HCT116 (cell line): ENCODE measurements at regions not wholly inside any gene's neighbourhood (a gene's known extent, or its start where the extent isn't known, plus 50 kb on each side); places are given as distances from the start of the nearest gene placed in this dataset.

Experiments
- ATAC-seq: fragments of 200-7000 bp; cut with Tn5 transposase; 2 replicates; pipeline ENCODE4 v1.9.1; 2020; ENCODE audit warnings: mild to moderate bottlenecking, moderate library complexity
- BruUV-seq: library from RNA; stranded (reverse); fragments of 400-500 nt; replicated peaks from 2 replicates; lab custom pipeline; 2021; lab: Mats Ljungman, UMichigan
- CTCF ChIA-PET: fragments of 300-600 bp; sonication (Branson Sonifier 250); formaldehyde crosslinking; loops from one replicate; lab custom pipeline; 2021; ENCODE audit warnings: antibody characterized with exemption; lab: Charles Lee
- POLR2A ChIA-PET: fragments of 300-600, 350-600 bp; sonication (Branson Sonifier 250); formaldehyde crosslinking; loops from one replicate; lab custom pipeline; 2021; ENCODE audit warnings: antibody characterized with exemption; lab: Charles Lee
- RAD21 ChIA-PET, 2 experiments: fragments of 300-600 bp; sonication (Branson Sonifier 250); formaldehyde crosslinking; loops; one replicate each; lab custom pipeline; 2023; ENCODE audit warnings: low total read pairs in 2 of 2; ENCODE audit not compliant: uncharacterized antibody in 2 of 2, unreplicated experiment in 2 of 2, low non-redundant PET in 1 of 2; lab: Charles Lee
- DNase-seq: peaks from one replicate; pipeline ENCODE4 v3.0.0-alpha.2; 2010; ENCODE audit warnings: low read depth, low spot score
- H2AFZ ChIP-seq: fragments of 200-600 bp; shearing (Covaris generic), sonication (generic); 2 replicates; pipeline ENCODE4 v1.6.1; 2017; ENCODE audit warnings: low read depth, mixed run types, mixed read lengths, antibody characterized with exemption, low read length; ENCODE audit not compliant: poor library complexity, severe bottlenecking
- H3K27ac ChIP-seq: 2 replicates; pipeline ENCODE4 v1.5.1; 2012; ENCODE audit warnings: low read depth, low read length
- H3K27me3 ChIP-seq: fragments of 200-600 bp; sonication (generic); 2 replicates; pipeline ENCODE4 v1.6.1; 2016; ENCODE audit warnings: mixed run types, low read length, mixed read lengths; ENCODE audit not compliant: insufficient read depth
- H3K36me3 ChIP-seq, 2 experiments: fragments of 200-500 bp in 1 of 2; fragments of 200-600 bp in 1 of 2; sonication (Bioruptor generic) in 1 of 2; sonication (generic) in 1 of 2; 2 replicates each; pipeline versions ENCODE4 v1.5.1 to v1.6.1; 2014 to 2016; ENCODE audit warnings: low read length in 2 of 2, inconsistent platforms in 1 of 2, mixed read lengths in 1 of 2, mixed run types in 1 of 2; ENCODE audit not compliant: insufficient read depth in 2 of 2, control insufficient read depth in 1 of 2
- H3K4me1 ChIP-seq, 2 experiments: fragments of 200-600 bp in 1 of 2; sonication (generic) in 1 of 2; 2 replicates each; pipeline versions ENCODE4 v1.5.1 to v1.6.1; 2012 to 2017; ENCODE audit warnings: low read length in 2 of 2, inconsistent platforms in 1 of 2, mild to moderate bottlenecking in 1 of 2, mixed read lengths in 1 of 2, mixed run types in 1 of 2, moderate library complexity in 1 of 2; ENCODE audit not compliant: insufficient read depth in 2 of 2, control insufficient read depth in 1 of 2
- H3K4me2 ChIP-seq: fragments of 200-600 bp; sonication (generic); 2 replicates; pipeline ENCODE4 v1.6.1; 2017; ENCODE audit warnings: mixed run types, low read length, mixed read lengths
- H3K4me3 ChIP-seq, 2 experiments: fragments of 200-600 bp in 1 of 2; sonication (generic) in 1 of 2; replicated peaks in 1 of 2; 2 replicates each; pipeline ENCODE4 v1.5.1; 2011 to 2016; ENCODE audit warnings: low read length in 2 of 2, control low read depth in 1 of 2, low read depth in 1 of 2, mild to moderate bottlenecking in 1 of 2, mixed read lengths in 1 of 2, mixed run types in 1 of 2
- H3K79me2 ChIP-seq: fragments of 200-600 bp; sonication (generic); 2 replicates; pipeline ENCODE4 v1.6.1; 2017; ENCODE audit warnings: mild to moderate bottlenecking, mixed run types, low read length, moderate library complexity, mixed read lengths; ENCODE audit not compliant: insufficient read depth
- H3K9ac ChIP-seq: fragments of 200-600 bp; sonication (generic); 2 replicates; pipeline ENCODE4 v1.6.1; 2016; ENCODE audit warnings: low read length, mixed read lengths
- H3K9me2 ChIP-seq: fragments of 200-600 bp; sonication (generic), shearing (Covaris generic); 2 replicates; pipeline ENCODE4 v1.6.1; 2017; ENCODE audit warnings: mixed run types, mild to moderate bottlenecking, moderate library complexity; ENCODE audit not compliant: insufficient read depth
- H3K9me3 ChIP-seq, 2 experiments: fragments of 200-500 bp in 1 of 2; fragments of 200-600 bp in 1 of 2; sonication (Bioruptor generic) in 1 of 2; sonication (generic) in 1 of 2; 2 replicates each; pipeline ENCODE4 v1.6.1; 2014 to 2017; ENCODE audit warnings: low read length in 2 of 2, mixed read lengths in 2 of 2, inconsistent platforms in 1 of 2, low read depth in 1 of 2, mild to moderate bottlenecking in 1 of 2, mixed run types in 1 of 2, moderate library complexity in 1 of 2; ENCODE audit not compliant: control insufficient read depth in 1 of 2, insufficient read depth in 1 of 2
- H4K20me1 ChIP-seq: fragments of 200-600 bp; sonication (generic), shearing (Covaris generic); 2 replicates; pipeline ENCODE4 v1.6.1; 2017; ENCODE audit warnings: mixed run types, mild to moderate bottlenecking, moderate library complexity; ENCODE audit not compliant: insufficient read depth
- CBX3 ChIP-seq: IDR thresholded peaks from 2 replicates; pipeline ENCODE4 v1.6.1; 2012; ENCODE audit warnings: low read depth
- CEBPB ChIP-seq: IDR thresholded peaks from 2 replicates; pipeline ENCODE4 v1.6.1; 2012; ENCODE audit warnings: low read depth
- EGR1 ChIP-seq: IDR thresholded peaks from 2 replicates; pipeline ENCODE4 v1.6.1; 2012; ENCODE audit warnings: low read depth
- EZH2 ChIP-seq: fragments of 200-600 bp; sonication (generic); IDR thresholded peaks from 2 replicates; pipeline ENCODE4 v1.6.1; 2017; ENCODE audit warnings: antibody characterized with exemption, mixed run types
- EZH2phosphoT487 ChIP-seq: fragments of 200-600 bp; IDR thresholded peaks from 2 replicates; pipeline ENCODE4 v1.6.1; 2018; ENCODE audit warnings: antibody characterized with exemption, borderline replicate concordance
- FOSL1 ChIP-seq: IDR thresholded peaks from 2 replicates; pipeline ENCODE4 v1.6.1; 2012; ENCODE audit warnings: low read depth
- JUND ChIP-seq: IDR thresholded peaks from 2 replicates; pipeline ENCODE4 v1.6.1; 2012
- POLR2A ChIP-seq: IDR thresholded peaks from 2 replicates; pipeline ENCODE4 v1.7.0; 2011; ENCODE audit warnings: borderline replicate concordance; ENCODE audit not compliant: insufficient read depth, insufficient read length; ENCODE audit errors: extremely low read depth
- POLR2AphosphoS5 ChIP-seq: IDR thresholded peaks from 2 replicates; pipeline ENCODE4 v1.6.1; 2011; ENCODE audit warnings: mild to moderate bottlenecking, low read depth, low read length, moderate library complexity
- RAD21 ChIP-seq: IDR thresholded peaks from 2 replicates; pipeline ENCODE4 v1.6.1; 2012; ENCODE audit warnings: low read depth, mild to moderate bottlenecking
- REST ChIP-seq: IDR thresholded peaks from 2 replicates; pipeline ENCODE4 v1.6.1; 2012; ENCODE audit warnings: low read depth
- SIN3A ChIP-seq: IDR thresholded peaks from 2 replicates; pipeline ENCODE4 v1.6.1; 2012; ENCODE audit warnings: low read depth
- SP1 ChIP-seq: IDR thresholded peaks from 2 replicates; pipeline ENCODE4 v1.6.1; 2012; ENCODE audit warnings: low read depth
- SRF ChIP-seq: IDR thresholded peaks from 2 replicates; pipeline ENCODE4 v1.6.1; 2012; ENCODE audit warnings: low read depth
- TCF7L2 ChIP-seq: IDR thresholded peaks from 2 replicates; pipeline ENCODE4 v1.7.0; 2011; ENCODE audit warnings: borderline replicate concordance, inconsistent platforms; ENCODE audit not compliant: insufficient read depth, insufficient read length; ENCODE audit errors: extremely low read depth
- YY1 ChIP-seq: IDR thresholded peaks from 2 replicates; pipeline ENCODE4 v1.6.1; 2011; ENCODE audit warnings: low read length, low read depth, moderate library complexity, mild to moderate bottlenecking; ENCODE audit not compliant: insufficient replicate concordance; ENCODE audit errors: extremely low read depth
- ZFX ChIP-seq: fragments of 450-650 bp; IDR thresholded peaks from 2 replicates; pipeline ENCODE4 v1.6.1; 2017
- ZNF274 ChIP-seq: fragments of 200-500 bp; sonication (Bioruptor generic); IDR thresholded peaks from 2 replicates; pipeline ENCODE4 v1.6.1; 2014; ENCODE audit warnings: mild to moderate bottlenecking, low read depth, low read length, inconsistent platforms
- intact Hi-C: fragments of 100-400 bp; cut with micrococcal nuclease; formaldehyde crosslinking; loops from 2 replicates; pipeline ENCODE4 v1.10.0; 2022
- TF ChIP-seq, protein P1 (sequence below): IDR thresholded peaks from 2 replicates; pipeline ENCODE4 v1.6.1; 2011; ENCODE audit warnings: mild to moderate bottlenecking, low read length, moderate library complexity; ENCODE audit not compliant: insufficient replicate concordance; ENCODE audit errors: extremely low read depth

DNA sequence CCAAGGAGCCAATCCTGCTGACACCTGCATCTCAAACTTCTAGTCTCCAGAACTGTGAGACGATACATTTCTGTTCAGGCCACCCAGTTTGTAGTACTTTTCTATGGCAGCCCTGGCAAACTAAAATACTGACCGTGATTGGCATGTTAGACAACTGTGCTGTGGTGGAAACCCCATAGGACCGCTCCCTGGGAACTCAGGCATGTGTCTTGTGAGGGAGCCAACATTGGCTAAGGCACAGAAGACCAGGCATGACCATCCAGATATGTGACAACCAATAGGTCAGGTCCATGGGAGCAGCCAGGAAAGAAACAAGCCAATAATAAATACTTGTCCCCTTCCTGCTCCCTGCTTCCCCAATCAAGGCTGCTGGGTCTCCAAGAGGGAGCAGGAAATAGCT lies 101.4 kb upstream of the MPDZ start:
- ChIA-PET CTCF (no interaction called here), RAD21 (no interaction called here), POLR2A (no interaction called here)
- Histone ChIP-seq H4K20me1 (no peaks in the 10 kb centered on the region), H3K4me3 (no peak overlapping the region), H3K4me2 (no peak overlapping the region), H3K4me1 (no peaks in the 10 kb centered on the region), H2AFZ (no peak overlapping the region), H3K79me2 (no peaks in the 10 kb centered on the region), H3K9me2 (no peaks in the 10 kb centered on the region), H3K36me3 (no peaks in the 10 kb centered on the region), H3K9me3 (no peaks in the 10 kb centered on the region; a peak in 1 of 4 replicates), H3K27ac (no peak overlapping the region), H3K27me3 (no peaks in the 10 kb centered on the region), H3K9ac (no peak overlapping the region)
- ATAC-seq = no peak
- DNase-seq = no peak
- no TSS peak for BruUV-seq
- TF ChIP-seq YY1 = no peak
- intact Hi-C loops = no loop called here

GRCh38 chr9:13378154-13378553 lies 98.7 kb upstream of the MPDZ start:
- POLR2A ChIA-PET = no interaction called here
- Histone ChIP-seq H3K9me3 (no peaks in the 10 kb centered on the region), H3K4me2 (no peak overlapping the region), H3K9ac (no peak overlapping the region), H2AFZ (no peak overlapping the region), H4K20me1 (no peaks in the 10 kb centered on the region), H3K4me1 (no peaks in the 10 kb centered on the region), H3K27me3 (no peaks in the 10 kb centered on the region), H3K36me3 (no peaks in the 10 kb centered on the region), H3K9me2 (no peaks in the 10 kb centered on the region), H3K79me2 (no peaks in the 10 kb centered on the region), H3K4me3 (no peak overlapping the region), H3K27ac (no peak overlapping the region)
- no peak for DNase-seq
- no peak for ATAC-seq
- CTCF ChIA-PET = no interaction called here
- intact Hi-C loops = no loop called here
- BruUV-seq = no TSS peak
- RAD21 ChIA-PET = no interaction called here
- no peak for TF ChIP-seq SP1
- no peak for TF ChIP-seq RAD21
- TF ChIP-seq, protein P1, sequence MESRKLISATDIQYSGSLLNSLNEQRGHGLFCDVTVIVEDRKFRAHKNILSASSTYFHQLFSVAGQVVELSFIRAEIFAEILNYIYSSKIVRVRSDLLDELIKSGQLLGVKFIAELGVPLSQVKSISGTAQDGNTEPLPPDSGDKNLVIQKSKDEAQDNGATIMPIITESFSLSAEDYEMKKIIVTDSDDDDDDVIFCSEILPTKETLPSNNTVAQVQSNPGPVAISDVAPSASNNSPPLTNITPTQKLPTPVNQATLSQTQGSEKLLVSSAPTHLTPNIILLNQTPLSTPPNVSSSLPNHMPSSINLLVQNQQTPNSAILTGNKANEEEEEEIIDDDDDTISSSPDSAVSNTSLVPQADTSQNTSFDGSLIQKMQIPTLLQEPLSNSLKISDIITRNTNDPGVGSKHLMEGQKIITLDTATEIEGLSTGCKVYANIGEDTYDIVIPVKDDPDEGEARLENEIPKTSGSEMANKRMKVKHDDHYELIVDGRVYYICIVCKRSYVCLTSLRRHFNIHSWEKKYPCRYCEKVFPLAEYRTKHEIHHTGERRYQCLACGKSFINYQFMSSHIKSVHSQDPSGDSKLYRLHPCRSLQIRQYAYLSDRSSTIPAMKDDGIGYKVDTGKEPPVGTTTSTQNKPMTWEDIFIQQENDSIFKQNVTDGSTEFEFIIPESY = no peak
- TF ChIP-seq ZNF274 = no peak
- no peak for TF ChIP-seq YY1
- no peak for TF ChIP-seq POLR2AphosphoS5
- TF ChIP-seq REST = no peak
- no peak for TF ChIP-seq TCF7L2
- no peak for TF ChIP-seq SIN3A
- no peak for TF ChIP-seq JUND
- no peak for TF ChIP-seq ZFX
- no peak for TF ChIP-seq CBX3
- TF ChIP-seq EZH2 = no peak
- TF ChIP-seq EGR1 = no peak
- no peak for TF ChIP-seq EZH2phosphoT487
- no peak for TF ChIP-seq FOSL1
- TF ChIP-seq POLR2A = no peak
- no peak for TF ChIP-seq SRF
- no peak for TF ChIP-seq CEBPB
